Activated T-cell treated with anti-CD3 and anti-CD28 coated beads for 24 hours (primary cell): ENCODE measurements at regions not wholly inside any gene's neighbourhood (a gene's known extent, or its start where the extent isn't known, plus 50 kb on each side); places are given as distances from the start of the nearest gene placed in this dataset.

ENCODE experiments used
- DNase-seq: peaks from one replicate; pipeline ENCODE4 v3.0.0-alpha.2; 2020; ENCODE audit warnings: low read depth

GRCh38 chr22:49286181-49286760 lies 541.4 kb downstream of the BRD1 start:
- DNase-seq, result no peak

- DNase-seq, result no peak
Measured at GRCh38 chr22:49284931-49285330, 542.7 kb downstream of the BRD1 start.

- no peak for DNase-seq
Measured at GRCh38 chr22:49284056-49284784, 543.5 kb downstream of the BRD1 start.

GRCh38 chr22:49282596-49282995 lies 545.1 kb downstream of the BRD1 start:
- DNase-seq, result no peak

GRCh38 chr22:49281467-49282340 lies 546.0 kb downstream of the BRD1 start:
- DNase-seq, result no peak

- DNase-seq, result no peak
Measured at GRCh38 chr22:49278340-49278739, 549.3 kb downstream of the BRD1 start.

- DNase-seq, result no peak
Measured at GRCh38 chr22:49276567-49276966, 551.1 kb downstream of the BRD1 start.

- DNase-seq, result no peak
Measured at GRCh38 chr22:49274754-49275380, 552.8 kb downstream of the BRD1 start.

- no peak for DNase-seq
Measured at GRCh38 chr22:49272546-49273125, 555.0 kb downstream of the BRD1 start.

- DNase-seq, result no peak
Measured at GRCh38 chr22:49271831-49272230, 555.8 kb downstream of the BRD1 start.

GRCh38 chr22:49271369-49271727 lies 556.3 kb downstream of the BRD1 start:
- DNase-seq, result no peak

GRCh38 chr22:49270595-49271368 lies 556.9 kb downstream of the BRD1 start:
- no peak for DNase-seq

- DNase-seq, result no peak
Measured at GRCh38 chr22:49269928-49270327, 557.7 kb downstream of the BRD1 start.

GRCh38 chr22:49269371-49269770 lies 558.3 kb downstream of the BRD1 start:
- no peak for DNase-seq

GRCh38 chr22:49268924-49269323 lies 558.7 kb downstream of the BRD1 start:
- no peak for DNase-seq

- DNase-seq, result no peak
Measured at GRCh38 chr22:49267996-49268395, 559.7 kb downstream of the BRD1 start.

- no peak for DNase-seq
Measured at GRCh38 chr22:49266561-49267519, 560.8 kb downstream of the BRD1 start.

GRCh38 chr22:49264696-49265095 lies 563.0 kb downstream of the BRD1 start:
- no peak for DNase-seq

GRCh38 chr22:49263101-49263500 lies 564.6 kb downstream of the BRD1 start:
- no peak for DNase-seq

- no peak for DNase-seq
Measured at GRCh38 chr22:49262167-49262566, 565.5 kb downstream of the BRD1 start.
